ENCODE measurements at regions not wholly inside any gene's neighbourhood (a gene's known extent, or its start where the extent isn't known, plus 50 kb on each side); places are given as distances from the start of the nearest gene placed in this dataset.

- dilution Hi-C loops (cut with HindIII; ENCODE audit: low sequenced_read_pairs, unreplicated experiment): no loop called here
- intact Hi-C loops (cut with micrococcal nuclease): no loop called here
Measured at GRCh38 chr11:34816698-34817213, 99.4 kb downstream of the APIP start.

More at GRCh38 chr11:34816698-34817213, 99.4 kb downstream of the APIP start:
- no peak for TF ChIP-seq RAD21 (IDR thresholded peaks at IDR 0.05; ENCODE audit: low read length)
- Histone ChIP-seq H2BK15ac (ENCODE audit: low read depth, low read length) (no peak overlapping the region), H4K8ac (ENCODE audit: low read depth in 2 of 2, low read length in 2 of 2) (no peak overlapping the region), H2AK9ac (replicated peaks; ENCODE audit: low read depth, low read length, poor library complexity) (no peak overlapping the region), H3K18ac (ENCODE audit: low read depth, low read length) (no peak overlapping the region), H3K9me3 (ENCODE audit: control insufficient read depth, insufficient read depth, low read length) (peaks cover 3% of the 10 kb centered on the region), H4K5ac (ENCODE audit: low read depth, low read length) (no peak overlapping the region), H3K27me3 (ENCODE audit: control insufficient read depth, insufficient read depth, low read length) (peaks cover 4% of the 10 kb centered on the region; the same call in 1 of the 2 replicates), H3K9ac (ENCODE audit: low read depth, low read length) (no peak overlapping the region), H3K4ac (ENCODE audit: low read depth, low read length) (no peak overlapping the region), H3K79me1 (ENCODE audit: low read depth in 1 of 2, low read length in 2 of 2) (no peaks in the 10 kb centered on the region), H3K9me1 (ENCODE audit: insufficient read depth, low read length) (no peaks in the 10 kb centered on the region), H2BK5ac (ENCODE audit: low read depth, low read length, poor library complexity, severe bottlenecking) (no peak overlapping the region), H2BK120ac (ENCODE audit: low read depth, low read length) (no peak overlapping the region), H3K36me3 (ENCODE audit: control insufficient read depth, insufficient read depth, low read length) (no peaks in the 10 kb centered on the region), H3K4me2 (ENCODE audit: low read depth, low read length) (no peak overlapping the region), H3K23ac (ENCODE audit: low read depth, low read length) (no peak overlapping the region), H3K14ac (replicated peaks; ENCODE audit: low read depth, low read length) (no peak overlapping the region), H4K20me1 (ENCODE audit: insufficient read depth, low read length) (no peaks in the 10 kb centered on the region), H2AFZ (replicated peaks; ENCODE audit: low read length, poor library complexity) (no peak overlapping the region), H3K27ac (ENCODE audit: insufficient read depth, low read length) (no peak overlapping the region), H4K91ac (ENCODE audit: insufficient read depth, low read depth, low read length) (no peak overlapping the region), H3K4me1 (ENCODE audit: control insufficient read depth, insufficient read depth, low read length) (no peaks in the 10 kb centered on the region), H2AK5ac (ENCODE audit: low read depth, low read length) (no peak overlapping the region), H2BK20ac (ENCODE audit: low read depth, low read length) (no peak overlapping the region), H3K56ac (ENCODE audit: extremely low read depth, insufficient read depth, low read length) (no peak overlapping the region), H3K4me3 (ENCODE audit: insufficient read depth, low read depth, low read length) (no peak overlapping the region)
- in situ Hi-C loops (cut with MboI; ENCODE audit: low sequenced_read_pairs): no loop called here
- no CpG with 5 or more reads among the region's 4 CpGs for WGBS, 2 experiments (ENCODE audit: extremely low coverage in 2 of 2, insufficient read length in 1 of 2)
- no peak for DNase-seq
- CTCF ChIA-PET: no interaction called here
- no peak for ATAC-seq (ENCODE audit: low read depth)
- POLR2A ChIA-PET (ENCODE audit: unreplicated experiment): no interaction called here
- BruUV-seq (replicated peaks): no TSS peak
